Breast epithelium (tissue), 3 donors: ENCODE measurements at regions not wholly inside any gene's neighbourhood (a gene's known extent, or its start where the extent isn't known, plus 50 kb on each side); places are given as distances from the start of the nearest gene placed in this dataset.

Experiments
- CTCF ChIP-seq, 3 donors: fragments of 450-650 bp; IDR thresholded peaks; one replicate each; pipeline ENCODE4 v1.5.1; 2016 to 2017; ENCODE audit warnings: antibody characterized with exemption in 3 of 3, mild to moderate bottlenecking in 3 of 3, moderate library complexity in 3 of 3
- POLR2A ChIP-seq: fragments of 450-650 bp; IDR thresholded peaks from one replicate; pipeline ENCODE4 v1.6.1; 2016; ENCODE audit warnings: antibody characterized with exemption, mild to moderate bottlenecking, moderate library complexity
- POLR2AphosphoS5 ChIP-seq, 3 donors: sonication (generic); formaldehyde crosslinking; IDR thresholded peaks; one replicate each; pipeline ENCODE4 v1.6.1; 2017; ENCODE audit warnings: antibody characterized with exemption in 3 of 3

GRCh38 chr5:173534031-173534430, 82.4 kb downstream of the BOD1 start:
- TF ChIP-seq CTCF (IDR thresholded peaks at IDR 0.05) (no peak), POLR2AphosphoS5 (IDR thresholded peaks at IDR 0.05) (no peak), POLR2A (no peak)
